ENCODE measurements at regions not wholly inside any gene's neighbourhood (a gene's known extent, or its start where the extent isn't known, plus 50 kb on each side); places are given as distances from the start of the nearest gene placed in this dataset.

DNA sequence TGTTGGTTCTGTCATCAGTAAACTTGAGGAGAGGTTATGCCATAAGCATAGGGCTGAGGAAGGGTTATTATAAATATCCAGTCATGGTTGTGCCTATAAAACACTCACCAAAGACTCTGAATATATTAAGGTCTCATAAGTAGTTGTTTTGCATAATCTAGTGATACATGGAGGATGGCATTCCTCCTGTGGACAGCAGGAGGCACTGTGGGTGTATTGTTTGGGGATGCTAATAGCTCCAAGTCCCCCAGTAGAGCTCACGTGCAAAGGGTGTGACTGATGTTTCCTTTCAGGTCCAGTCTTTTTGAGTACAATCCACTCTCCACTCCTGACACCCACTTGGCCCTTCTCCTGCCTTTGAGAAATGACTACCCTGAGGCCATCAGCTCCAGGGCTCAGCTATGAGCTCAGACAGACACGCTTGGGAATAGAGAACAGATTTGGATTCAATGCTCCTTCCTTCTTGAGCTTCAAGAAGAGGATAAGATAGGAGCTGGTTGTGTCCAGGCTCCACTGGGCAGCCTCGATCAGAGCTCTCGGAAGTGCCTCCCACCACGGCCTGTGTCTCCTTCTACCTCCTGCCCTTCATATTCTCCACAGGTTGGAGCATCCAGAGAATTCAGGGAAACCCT, 85.2 kb upstream of the IGLL5 start:
- DNase-seq (ENCODE audit: low read depth in 2 of 2): no peak

DNA sequence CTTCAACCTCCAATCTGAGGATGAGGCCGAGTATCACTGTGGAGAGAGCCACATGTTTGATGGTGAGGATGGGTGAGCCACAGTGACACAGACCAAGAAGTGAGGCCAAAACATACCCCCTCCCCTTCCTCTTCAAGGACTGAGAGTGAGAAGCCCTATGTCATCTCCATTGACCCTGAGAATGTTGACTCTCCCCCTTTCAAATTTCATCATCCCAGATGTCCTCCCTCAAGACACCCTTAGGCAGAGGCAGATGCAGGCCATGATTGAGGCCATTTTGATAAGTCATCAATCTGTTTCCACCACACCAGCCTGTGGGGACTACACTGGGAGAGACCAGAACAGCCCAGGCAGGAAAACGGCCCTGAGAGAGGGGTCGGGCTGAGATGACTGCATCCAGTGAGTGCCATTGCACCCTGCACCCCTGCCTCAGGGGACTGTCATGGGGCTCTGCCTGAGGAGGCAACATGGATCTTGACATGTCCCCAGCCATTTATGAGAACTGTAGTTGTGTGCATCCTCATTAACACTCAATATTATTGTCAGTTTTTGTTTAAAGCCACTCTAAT, 84.2 kb upstream of the IGLL5 start:
- no peak for DNase-seq (ENCODE audit: low read depth in 2 of 2)

DNA sequence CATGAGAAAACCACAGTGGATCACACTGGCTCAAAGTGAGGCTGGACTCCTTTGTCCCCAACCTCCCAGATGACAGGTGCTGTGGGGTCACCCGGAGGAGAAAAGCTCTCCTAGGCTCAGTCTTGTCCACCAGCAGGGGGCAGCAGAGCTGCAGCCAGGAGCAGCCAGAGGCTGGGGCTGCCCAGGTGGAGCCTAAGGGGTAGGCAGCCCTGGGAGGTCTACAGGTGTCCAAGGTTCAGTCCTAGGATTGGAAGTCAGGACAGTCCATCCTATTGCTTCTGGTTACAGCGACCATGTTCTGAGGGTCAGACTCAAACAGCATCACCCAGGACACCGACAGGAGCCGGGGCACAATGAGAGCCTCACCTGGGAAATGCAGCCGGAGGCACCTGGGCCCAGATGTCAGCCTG, 77.6 kb upstream of the IGLL5 start:
- peak; percentile 35 to 48 for DNase-seq (ENCODE audit: low read depth in 2 of 2)

DNA sequence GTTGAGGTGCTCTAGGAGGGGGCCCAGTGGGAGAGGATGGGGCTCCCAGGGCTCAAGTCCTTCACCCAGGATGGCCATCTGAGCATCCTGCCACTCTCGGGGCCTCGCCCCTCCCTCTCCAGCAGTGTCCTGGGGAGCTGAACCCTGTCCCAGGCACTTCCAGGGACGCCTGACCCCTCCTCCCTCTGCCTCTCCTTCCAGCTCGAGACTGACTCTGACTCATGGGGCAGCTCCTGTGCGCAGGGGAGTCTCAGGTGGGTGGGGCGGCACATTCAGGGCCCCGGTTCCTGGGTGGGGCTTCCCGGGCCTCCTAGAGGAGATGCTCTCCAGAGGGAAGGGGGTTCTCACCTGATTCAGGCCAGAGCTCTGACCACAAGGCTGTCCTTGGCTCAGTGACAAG, 77.1 kb upstream of the IGLL5 start:
- DNase-seq (ENCODE audit: low read depth in 2 of 2): no peak

DNA sequence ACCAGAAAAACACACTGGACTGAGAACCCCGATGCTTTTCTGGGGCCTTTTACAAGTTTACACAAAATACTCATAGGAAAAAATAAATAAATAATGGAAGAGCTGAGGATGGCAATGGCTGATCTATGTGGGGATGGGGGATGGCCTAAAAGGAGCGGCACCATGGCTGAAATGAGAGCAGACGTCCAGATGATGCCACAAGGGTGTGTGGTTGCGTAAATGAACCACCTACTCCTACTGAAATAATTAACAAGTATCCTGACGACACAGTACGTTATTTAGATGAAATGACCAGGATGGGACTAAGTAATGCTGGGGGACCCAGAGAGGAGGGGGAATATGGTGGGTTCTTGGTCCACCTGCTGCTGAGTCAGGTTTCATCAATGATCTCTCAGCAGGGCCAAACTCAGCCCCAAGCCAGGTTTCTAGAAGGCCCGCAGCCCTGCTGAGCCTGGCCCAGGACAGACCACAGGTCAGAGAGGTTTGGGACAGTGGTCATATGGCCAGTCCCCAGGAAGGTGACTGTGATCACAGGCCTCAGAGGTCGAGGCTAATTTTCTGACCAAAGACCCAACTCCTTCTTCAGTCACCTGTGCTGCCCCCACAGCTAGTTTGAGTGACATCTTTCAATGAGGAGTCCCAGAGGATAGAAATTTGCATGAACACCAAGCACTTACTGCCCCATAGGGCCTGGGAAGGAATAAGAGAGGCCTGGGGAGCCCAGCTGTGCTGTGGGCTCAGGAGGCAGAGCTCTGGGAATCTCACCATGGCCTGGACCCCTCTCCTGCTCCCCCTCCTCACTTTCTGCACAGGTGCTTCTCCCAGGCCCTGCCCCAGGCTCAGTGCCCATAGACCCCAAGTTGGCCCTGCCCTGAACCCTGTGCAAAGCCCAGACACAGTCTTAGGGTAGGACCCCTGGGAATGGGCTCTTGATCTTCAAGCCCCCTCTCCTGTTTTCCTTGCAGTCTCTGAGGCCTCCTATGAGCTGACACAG, 76.3 kb upstream of the IGLL5 start:
- no peak for DNase-seq (ENCODE audit: low read depth in 2 of 2)

DNA sequence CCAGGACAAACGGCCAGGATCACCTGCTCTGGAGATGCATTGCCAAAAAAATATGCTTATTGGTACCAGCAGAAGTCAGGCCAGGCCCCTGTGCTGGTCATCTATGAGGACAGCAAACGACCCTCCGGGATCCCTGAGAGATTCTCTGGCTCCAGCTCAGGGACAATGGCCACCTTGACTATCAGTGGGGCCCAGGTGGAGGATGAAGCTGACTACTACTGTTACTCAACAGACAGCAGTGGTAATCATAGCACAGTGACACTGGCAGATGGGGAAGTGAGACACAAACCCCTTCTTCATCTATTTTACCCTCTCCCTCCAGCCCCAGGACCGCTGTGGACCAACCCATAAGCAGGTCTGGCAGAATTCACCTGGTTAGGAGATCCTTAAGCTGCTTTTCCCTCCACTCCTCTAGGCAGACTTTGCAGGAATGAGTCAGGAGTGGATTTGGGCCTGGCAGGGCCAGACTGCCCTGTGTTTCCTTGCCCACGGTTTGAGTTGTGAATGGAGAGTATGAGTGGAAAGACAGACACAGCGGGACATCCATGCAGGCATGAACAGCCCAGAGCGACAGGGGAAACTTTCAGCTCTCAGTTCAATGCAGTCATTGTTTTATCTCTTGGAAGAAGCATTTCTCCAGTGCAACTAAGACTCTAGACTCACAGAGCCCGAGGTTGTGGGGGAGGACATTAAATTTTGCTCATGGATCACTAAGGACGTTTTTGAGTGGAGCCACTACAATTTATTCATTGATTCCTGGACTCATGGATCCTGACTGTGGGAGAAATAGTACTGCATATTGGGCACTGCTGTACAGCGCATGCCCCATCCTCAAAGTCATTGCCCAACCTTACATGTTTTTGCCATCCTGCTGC, 75.3 kb upstream of the IGLL5 start:
- no peak for DNase-seq (ENCODE audit: low read depth in 2 of 2)

DNA sequence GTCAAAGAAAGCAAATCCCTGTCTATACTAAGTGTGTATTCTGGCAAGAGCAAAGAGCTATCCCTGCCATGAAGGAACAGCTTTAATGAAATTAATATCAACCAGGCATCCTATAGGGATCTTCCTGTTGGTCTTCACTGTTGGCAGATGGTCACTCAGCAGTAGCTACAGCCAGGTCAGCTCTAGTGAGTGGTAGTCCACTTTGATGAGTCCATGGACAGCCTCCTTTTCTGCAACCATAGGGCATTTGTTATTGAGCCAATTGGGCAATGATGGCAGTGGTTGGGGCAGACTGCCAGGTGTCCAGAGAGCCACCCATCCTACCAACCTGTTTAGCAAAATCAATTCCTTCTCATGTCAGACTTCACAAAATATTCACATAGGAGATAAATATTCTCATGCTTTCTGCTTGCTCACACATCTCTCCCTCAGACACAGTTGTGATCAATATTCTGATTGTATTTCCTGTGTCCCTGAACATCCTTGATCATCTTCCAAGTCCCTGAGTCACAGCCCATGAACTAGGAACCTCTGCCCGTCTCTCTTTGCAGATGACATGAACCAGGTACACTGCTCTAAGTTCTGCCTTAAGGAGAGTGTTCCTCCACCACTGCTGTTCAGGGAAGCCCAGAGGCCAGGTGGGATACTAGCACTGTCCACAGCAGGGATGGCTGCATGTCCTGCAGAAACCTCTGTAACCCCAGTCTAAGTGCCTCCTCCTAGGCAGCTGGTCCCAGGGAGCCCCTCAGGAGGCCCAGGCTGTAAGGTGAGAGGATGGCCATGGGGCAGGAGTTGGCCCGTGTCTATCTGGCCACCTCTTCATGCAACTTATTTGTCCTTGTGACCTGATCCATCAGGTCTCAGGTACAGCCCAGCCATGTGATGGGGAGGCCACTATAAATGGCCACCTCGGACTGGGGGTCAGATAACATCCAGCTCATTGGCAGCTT, 74.2 kb upstream of the IGLL5 start:
- no peak for DNase-seq (ENCODE audit: low read depth in 2 of 2)

DNA sequence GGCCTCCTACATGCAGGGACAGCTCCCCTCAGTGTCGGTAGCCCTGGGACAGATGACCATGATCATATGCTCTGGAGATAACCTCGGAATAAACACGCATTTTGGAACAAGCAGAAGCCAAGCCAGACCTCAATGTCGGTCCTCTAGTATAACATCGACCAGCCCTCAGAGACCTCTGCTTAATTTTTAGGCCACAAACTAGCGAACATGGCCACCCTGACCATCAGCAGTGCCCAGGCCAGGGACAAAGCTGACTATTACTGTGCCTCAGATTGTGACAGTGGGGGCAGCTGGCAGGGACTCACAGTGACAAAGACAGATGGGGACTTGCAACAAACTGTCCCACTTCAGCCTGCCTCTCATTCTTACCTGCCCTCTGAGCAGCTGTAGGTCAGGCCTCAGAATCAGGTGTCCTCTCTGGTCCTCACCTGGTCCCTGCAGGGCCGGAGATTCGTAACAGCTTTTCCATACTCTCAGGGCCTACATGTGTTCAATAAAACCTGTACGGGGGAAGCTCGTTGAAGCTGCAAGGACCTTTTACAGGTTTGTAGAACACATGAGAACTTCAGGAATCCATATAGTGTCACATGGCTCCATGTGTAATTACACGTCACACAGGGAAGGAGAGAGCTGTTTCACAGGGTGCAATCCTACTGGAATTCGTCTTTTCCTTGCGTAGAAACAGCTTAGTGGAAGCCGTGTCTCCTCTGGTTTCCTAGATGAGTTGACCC, 72.8 kb upstream of the IGLL5 start:
- DNase-seq (ENCODE audit: low read depth in 2 of 2): no peak

DNA sequence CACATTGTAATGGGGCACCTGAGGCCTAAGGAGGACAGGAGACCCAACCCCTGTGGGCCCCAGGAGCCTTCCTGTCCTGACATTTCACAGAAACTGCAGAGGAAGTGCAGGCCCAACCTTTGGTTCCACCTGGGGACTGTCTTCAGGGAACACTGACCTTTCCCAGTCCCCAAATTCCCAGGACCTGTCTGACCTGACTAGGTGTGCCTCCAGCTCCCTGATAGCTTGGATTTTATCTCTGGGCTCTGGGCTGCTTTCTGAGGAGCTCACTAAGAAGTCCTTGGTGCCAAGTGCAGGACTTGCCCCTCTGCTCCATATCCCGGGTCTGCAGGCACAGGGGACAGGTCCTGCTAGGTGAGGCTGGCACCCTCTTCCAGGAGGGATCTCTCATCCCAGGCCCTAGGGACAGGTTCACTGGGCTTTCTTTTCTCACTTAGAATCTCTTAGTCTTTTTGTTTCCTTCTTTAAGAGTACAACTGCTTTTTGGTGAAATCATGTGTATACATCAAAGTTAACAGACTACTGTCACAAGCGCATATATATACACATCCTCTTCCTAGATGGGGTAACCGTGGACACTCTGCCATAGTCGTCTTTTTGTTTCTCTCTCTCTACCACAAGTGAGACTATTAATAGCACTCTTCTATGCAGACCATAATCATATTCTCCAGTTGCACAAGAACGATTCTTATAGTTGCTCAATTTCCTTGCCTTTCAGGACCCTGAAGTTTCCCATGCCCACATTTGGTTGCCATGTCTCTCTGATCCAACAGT, 72.0 kb upstream of the IGLL5 start:
- no peak for DNase-seq (ENCODE audit: low read depth in 2 of 2)

DNA sequence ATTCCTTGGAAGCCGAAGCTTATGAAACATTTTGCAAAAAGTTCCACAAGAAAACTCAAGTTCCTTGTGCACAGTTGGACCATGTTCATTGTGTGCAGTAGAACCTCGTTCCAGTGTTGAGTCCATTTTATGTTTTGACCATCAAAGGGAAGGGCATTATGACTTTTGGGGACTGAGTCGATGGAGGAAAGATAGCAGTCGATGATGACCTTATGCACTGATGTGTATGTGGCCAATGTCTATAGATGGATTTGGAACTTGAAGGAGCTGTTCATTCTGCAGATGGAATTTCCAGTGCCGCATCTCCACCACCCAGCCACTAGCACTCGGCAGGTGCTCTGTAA, 71.5 kb upstream of the IGLL5 start:
- DNase-seq (ENCODE audit: low read depth in 2 of 2): no peak

DNA sequence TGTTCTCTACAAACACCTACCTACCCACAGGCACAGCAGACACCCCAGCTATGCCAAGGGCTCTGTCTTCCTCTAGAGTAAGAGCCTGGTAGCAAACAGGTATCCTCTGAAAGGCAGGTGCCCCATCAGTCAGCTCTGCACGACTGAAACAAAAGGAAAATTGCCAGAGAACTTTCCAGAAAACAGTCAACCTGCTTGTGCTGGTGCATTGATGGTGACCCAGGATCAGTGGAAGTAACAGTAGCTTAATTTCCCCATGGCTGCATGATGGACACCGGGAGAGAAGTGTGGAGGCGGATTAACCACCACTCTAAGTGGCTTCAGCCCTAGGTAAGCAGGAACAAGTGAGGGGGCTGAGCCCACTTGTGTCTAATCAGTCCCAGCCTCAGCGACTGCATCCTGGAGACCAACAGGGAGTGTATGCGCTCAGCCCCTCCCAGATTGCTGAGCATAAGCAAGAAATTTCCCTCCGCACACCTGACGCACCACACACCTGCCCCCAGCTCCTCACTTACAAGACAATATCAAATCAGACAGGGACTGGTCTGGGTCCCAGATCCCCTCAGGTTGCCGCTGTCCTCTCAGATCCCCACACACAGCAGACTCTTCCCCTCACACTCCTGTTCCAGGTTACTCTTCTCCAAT, 70.7 kb upstream of the IGLL5 start:
- no peak for DNase-seq (ENCODE audit: low read depth in 2 of 2)

DNA sequence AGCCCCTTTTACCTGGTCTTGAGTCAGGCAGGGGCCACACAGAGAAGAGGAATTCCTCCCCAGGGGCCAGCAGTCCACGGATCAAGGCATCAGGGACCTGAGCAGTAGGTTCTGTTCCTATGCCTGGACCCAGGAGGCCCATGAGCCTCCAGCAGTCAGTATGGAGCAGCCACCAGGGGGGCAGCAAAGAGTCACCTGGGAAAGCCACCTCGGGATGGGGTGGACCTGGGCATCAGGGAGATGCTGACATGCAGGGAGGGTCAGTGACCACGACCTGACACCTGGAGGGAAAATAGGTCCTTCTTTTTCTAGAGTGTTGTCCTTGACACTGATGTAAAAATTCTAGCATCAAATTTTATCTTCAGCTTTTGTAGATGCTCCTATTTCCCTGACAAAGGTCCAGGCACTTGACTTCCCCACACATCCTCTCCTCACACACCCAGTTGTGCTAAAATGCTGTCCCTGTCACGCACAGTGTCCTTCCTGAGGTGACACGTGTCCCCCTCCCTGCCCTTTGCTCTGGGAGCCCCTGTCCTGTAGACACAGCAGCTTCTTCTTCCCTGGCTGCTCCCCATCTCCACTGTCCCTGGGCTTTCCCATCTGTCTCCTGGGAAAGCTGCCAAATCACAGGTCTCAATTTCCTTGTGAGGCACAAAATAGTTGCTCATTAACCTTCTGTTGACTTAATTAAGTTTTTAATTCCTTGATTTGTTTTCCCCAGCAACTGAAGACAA, 70.0 kb upstream of the IGLL5 start:
- DNase-seq (ENCODE audit: low read depth in 2 of 2): no peak

DNA sequence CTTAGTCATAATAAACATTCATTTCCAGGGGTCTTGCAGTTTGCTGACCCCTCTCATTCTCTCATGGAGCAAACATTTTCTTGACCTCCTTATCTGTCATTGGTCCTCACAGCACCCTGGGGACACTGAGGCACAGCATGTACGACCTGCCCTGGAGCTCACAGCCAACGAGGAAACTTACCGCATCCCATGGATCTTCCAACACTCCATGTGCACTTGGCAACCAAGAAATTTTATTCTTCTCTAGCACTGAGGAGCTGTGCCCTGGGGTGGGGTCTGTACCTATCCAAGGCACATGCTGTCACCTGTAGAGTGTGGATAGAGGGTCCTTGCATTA, 69.4 kb upstream of the IGLL5 start:
- DNase-seq (ENCODE audit: low read depth in 2 of 2): no peak

DNA sequence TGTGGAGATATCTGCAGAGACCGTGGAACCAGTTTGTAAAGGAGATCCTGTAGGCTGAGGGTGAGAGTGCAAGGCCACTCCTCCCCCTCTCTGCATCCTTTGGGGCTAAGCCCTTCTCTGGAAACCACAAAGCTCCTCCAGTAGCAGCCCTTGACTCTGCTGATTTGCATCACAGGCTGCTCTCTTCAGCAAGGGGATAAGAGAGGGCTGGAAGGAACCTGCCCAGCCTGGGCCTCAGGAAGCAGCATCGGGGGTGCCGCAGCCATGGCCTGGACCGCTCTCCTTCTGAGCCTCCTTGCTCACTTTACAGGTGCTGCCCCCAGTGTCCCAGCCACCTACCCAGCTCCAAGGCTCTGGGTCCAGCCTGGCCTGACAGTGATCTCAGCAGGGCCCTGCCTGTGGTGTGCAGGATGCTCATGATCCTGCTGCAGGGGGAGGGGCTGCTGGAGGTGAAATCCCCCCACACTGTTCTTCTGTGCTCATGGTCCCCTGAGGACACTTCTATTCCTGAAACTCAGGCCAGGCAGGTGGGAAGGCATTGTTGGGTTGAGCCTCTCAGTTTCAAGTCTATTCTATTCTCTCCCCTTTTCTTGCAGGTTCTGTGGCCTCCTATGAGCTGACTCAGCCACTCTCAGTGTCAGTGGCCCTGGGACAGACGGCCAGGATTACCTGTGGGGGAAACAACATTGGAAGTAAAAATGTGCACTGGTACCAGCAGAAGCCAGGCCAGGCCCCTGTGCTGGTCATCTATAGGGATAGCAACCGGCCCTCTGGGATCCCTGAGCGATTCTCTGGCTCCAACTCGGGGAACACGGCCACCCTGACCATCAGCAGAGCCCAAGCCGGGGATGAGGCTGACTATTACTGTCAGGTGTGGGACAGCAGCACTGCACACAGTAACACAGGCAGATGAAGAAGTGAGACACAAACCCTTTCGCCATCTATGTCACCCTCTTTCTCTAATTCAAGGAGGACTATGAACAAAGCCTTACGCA, 68.5 kb upstream of the IGLL5 start:
- no peak for DNase-seq (ENCODE audit: low read depth in 2 of 2)

DNA sequence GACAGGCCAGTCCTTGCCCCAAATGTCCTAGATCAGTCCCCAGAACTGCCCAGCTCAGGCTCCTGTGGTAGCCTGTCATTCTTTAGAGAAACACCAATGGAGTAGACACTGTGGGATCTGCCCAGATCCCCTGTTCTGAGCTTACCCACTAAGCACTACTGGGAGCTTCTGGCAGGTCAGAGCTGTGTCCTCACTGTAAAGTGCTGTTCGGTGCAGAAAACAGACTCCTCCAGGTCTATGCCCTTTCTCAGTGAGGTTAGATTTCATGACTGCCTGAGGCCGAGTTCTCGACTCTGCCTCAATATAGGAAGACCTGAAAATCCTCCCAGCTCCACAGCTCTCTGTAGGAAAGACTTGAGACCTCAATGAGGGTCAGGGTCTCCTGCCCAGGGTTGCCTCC, 67.5 kb upstream of the IGLL5 start:
- DNase-seq (ENCODE audit: low read depth in 2 of 2): no peak

DNA sequence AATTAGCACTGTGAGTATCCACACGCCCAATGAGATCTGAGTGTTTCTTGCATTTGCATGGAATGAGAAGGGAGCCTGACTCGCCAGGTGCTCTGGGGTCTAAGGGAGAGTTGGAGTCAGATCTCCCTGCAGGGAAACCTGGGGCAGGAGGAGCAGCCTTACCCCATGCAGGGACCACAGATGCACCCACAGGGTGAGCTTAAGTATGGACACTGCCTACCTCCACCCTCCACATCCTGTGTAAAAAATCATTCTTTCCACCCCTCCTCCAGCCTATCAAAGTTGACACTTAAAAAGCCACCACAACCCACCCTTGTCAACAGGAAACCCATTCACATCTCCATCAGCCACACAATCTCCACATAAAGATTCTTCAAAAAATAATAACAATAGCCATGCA, 67.0 kb upstream of the IGLL5 start:
- DNase-seq (ENCODE audit: low read depth in 2 of 2): no peak

DNA sequence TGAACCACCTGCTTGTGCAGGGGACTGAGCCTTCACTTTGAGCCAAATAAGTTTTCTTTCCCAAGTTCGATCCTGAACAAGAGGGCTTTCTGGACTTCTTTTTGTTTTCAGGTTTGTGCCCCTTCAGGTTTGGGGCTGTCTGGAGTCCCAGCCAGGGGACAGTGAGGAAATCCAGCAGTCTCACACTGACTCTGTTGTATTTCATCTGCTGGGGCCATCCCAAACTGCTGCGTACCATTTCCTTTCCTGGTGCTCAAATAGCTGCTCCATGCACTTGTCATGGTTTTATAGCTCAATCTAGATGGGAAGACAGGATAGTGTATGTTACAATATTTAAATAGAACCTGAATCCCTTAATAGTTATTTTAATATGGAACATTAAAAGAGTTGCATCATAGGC, 66.3 kb upstream of the IGLL5 start:
- no peak for DNase-seq (ENCODE audit: low read depth in 2 of 2)

Data from activated CD4-positive, alpha-beta T cell treated with anti-CD3 and anti-CD28 coated beads for 24 hours (primary cell).